HG03342 (cell line): ENCODE measurements at regions not wholly inside any gene's neighbourhood (a gene's known extent, or its start where the extent isn't known, plus 50 kb on each side); places are given as distances from the start of the nearest gene placed in this dataset.
A peak's percentile ranks its signal among the peaks of the same experiment; 100 is the strongest.
"Not testable (repeated sequence)": the region's sequence is repeated elsewhere in the genome, so short reads cannot be mapped to it uniquely, and the experiment has no call there.

Experiments used
- ATAC-seq: cut with Tn5 transposase; IDR thresholded peaks from one replicate; pipeline ENCODE4 v1.9.1; 2021; ENCODE audit warnings: mild to moderate bottlenecking, moderate library complexity; ENCODE audit not compliant: unreplicated experiment

DNA sequence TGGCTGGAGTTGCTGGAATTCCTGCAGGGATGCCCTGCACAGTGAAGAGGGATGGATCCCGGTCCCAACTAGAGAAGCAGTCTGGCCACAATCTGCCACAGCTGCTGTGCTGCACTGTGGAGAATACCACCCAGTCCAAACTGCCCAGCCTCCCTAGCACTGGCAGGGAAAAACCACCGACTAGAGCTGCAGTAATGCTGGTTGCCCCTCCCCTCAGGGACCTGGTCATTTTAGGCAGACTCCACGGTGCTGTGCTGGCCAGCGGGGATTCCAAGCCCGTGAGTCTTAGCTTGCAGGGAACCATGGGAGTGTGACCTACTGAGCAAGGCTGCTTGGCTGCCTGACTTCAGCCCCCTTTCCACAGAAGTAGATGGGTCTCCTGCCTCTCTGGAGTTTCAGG is 478.0 kb upstream of the ATP11B start:
- ATAC-seq, result no peak

DNA sequence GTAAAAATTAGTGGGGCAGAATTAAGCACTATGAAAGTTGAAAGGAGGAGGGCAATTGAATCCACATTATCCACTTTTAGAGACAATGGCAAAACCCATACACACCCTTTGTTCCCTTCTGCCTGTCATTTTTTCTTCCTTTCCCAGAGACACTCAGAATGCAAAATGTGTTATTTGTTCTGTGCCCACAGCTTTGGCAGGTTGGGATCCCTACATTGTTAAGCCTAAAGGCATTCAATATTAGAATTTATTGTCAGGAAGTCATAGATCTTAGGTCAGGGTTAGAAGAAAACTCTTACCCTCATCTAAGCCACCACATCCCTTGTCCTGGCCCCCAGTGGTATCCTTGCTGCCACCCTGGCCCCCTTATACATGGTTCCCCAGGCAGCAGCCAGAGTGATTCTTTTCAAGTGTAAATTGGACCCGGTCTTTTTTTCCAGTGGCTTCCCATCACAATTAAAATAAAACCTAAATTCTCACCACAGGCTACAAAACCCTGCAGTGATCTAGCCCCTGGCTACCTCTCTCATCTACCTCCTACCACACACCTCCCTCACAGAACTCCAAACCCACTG is 470.1 kb upstream of the ATP11B start:
- no peak for ATAC-seq

DNA sequence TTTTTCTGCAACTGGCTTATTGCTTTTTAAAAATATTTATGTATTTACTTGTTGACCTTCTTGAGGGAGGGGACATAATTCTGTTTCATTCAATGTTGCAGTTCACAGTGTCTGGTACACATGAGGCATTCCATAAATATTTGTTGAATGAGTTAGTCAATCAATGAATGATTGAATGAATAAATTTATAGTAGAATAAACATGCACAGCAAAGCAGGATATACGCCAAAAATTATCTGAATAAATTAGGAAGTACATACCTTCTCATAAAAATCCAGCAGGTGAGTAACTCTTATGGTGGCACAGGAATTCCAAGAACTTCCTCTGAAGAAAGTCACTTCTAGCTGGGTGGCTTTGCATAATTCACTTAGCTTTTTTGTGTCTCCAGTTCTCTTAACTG is 469.4 kb upstream of the ATP11B start:
- no peak for ATAC-seq

DNA sequence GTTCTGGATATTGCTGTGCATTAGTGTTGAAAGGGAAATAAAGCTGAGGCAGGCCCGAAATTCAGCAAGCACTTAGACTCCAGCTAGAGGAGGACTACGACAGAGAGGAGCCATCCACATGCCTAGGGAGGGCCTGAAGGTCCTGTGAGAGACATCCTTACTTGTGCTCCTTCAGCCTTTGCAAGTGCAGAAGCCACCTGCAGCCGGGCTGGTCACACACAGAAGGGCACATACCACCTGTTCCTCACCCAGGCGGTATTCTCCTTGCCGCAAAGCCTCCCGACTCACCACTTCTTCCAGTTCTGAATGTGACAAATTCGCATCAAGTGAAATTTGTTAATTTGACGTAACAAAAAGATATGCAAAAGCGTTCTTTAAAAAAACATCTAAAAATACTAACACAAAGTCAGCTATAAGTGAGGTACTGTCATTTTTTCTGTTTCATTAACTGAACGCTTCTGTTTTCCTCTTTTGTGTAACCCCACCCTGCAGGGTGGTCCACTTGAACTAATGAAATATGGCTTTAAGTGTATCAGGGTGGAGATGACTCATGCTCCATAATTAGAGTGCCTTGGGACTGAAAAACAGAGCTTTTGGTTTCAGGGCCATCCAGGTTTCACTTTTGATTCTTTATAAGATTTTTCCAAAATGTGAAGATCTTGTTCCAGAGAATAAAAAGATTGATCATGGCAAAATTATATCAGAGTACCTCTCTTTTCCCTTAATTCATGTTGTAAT is 467.9 kb upstream of the ATP11B start:
- ATAC-seq, result peak; percentile 76

DNA sequence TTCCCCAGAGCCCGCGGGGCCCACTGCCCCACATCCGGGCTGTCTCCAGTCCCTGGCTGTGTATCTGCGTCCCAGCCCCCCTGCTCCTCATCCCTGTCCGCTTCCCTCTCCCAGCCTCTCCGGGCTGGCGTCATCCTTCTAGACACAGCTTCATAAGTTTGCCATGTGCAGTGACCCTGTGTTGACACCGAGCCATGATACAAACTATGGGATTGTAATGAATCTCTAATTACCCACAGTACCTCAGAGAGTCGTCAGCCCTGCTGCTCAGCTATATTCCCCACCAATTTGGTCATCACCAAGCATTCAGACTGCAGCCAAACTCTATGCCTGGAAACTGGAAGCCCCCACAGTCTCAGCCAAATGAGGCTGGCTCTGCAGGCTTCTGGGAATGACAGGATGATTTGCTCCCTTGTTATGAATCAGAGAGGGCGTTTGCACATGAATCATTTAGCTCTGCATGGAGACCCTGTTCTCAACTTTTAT is 466.1 kb upstream of the ATP11B start:
- no peak for ATAC-seq

DNA sequence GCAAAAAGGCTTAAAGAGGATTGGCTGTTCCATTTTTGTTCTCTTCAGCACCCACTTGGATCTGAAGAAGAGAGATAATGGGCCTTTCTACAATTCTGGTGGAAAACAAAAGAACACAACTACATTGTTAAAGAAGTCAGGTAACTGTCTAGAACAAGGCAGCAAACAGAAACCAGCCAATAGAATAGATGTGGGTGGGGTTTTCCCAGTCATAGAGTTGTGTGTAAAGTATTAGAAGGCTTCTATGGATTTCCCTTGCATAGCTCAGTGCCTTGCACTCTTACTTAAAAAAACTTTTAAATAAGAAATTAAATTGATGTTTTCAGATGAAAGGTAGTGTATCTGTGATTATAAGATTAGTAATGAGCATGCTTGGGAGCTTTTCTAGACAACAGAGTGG is 462.7 kb upstream of the ATP11B start:
- ATAC-seq, result no peak

DNA sequence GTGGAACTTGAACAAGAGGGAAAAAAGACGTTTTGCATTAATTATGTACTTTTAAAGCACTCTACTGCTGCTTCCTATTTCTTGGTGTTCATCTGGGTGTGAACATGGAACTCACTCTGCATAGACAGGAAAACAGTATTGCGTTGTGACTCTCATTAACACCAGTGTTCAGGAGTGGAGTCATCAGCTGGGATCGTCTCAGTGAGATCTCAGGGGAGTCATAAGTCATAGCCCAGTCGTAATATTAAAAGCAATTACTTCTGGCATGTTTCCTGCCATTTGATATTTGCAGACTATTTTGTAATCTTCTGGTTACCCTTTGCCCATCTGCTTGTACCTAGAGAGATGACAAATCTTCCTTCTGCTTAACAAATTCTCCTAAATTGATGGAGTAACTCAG is 462.0 kb upstream of the ATP11B start:
- no peak for ATAC-seq

DNA sequence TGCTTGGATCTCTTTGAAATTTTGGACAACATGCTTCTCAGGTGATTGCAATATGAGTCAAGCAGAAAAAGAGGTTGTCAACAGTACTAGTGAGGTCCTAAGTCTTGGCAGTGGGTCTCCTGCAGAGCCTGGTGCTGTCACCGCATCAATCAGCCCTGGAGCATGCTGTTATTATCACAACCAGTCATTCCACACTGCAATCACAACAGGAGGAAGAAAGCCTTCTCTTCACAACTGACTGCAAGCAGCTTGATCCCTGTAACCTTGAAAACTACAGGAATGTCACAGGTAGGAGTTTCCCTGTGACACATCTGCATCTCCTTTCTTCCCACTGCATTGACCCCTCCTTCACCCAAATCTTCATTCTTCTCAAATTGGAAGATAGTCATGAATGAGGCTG is 451.1 kb upstream of the ATP11B start:
- ATAC-seq, result no peak

DNA sequence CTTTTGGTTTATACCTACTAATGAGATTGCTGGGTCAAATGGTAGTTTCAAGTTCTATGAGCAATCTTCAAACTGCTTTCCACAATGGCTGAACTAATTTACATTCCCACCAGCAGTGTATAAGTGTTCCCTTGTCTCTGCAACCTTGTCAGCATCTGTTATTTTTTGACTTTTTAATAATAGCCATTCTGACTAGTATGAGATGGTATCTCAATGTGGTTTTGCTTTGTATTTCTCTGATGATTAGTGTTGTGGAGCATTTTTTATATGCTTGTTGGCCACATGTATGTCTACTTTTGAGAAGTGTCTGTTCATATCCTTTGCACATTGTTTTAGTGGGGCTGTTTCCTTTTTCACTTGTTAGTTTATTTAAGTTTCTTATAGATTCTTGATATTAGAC is 449.3 kb upstream of the ATP11B start:
- ATAC-seq, result not testable (repeated sequence)

DNA sequence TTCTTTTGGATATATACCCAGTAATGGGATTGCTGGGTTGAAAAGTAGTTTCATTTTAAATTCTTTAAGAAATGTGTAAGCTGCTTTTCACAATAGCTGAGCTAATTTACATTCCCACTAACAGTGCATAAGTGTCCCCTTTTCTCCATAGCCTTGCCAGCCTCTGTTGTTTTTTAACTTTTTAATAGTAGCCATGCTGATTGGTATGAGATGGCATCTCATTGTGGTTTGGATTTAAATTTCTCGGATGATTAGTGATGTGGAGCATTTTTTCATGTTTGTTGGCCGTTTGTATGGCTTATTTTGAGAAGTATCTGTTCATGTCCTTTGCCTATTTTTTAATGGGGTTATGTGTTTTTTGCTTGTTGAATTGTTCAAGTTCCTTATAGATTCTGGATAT is 444.3 kb upstream of the ATP11B start:
- ATAC-seq, result no peak

DNA sequence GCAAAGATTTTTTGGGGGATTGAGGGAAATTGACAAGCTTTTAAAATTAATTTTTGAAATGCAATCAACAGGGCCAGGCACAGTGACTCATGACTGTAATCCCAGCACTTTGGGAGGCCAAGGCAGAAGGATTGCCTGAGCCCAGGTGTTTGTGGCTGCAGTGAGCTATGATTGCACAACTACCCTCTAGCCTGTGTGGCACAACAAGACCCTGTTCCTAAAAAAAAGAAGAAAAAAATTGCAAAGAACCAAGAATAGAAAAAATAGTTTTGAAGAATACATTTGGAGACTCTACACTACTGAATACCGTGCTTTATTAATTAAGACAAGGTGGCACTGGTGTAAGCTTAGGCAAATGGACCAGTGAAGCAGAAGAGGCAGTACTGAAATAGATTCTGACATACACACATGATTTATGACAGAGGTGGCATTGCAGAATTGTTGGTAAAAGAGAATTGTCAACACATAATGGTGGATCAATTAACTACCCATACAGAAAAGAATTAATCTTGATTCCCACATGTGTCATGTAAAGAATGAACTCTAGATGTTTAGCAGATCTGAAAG is 443.3 kb upstream of the ATP11B start:
- ATAC-seq, result no peak

DNA sequence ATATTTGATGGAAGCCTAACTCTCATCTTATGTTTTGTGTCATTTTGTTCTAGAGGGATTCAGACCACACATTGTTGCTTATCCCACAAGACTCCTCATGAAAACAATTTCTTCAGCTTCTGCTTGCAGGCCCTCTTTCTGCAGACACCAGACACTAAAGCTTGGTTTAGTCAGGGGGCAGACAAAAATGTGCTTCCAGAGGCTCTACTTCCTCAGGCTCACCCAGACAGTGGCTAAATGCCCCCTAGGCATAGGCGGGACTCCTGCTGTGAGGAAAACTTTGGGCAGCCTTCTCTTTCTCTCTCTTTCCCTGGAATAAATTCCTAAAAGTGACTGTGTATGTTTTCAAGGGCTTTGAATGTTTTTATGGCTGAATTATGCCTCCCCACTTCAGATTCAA is 435.4 kb upstream of the ATP11B start:
- no peak for ATAC-seq

DNA sequence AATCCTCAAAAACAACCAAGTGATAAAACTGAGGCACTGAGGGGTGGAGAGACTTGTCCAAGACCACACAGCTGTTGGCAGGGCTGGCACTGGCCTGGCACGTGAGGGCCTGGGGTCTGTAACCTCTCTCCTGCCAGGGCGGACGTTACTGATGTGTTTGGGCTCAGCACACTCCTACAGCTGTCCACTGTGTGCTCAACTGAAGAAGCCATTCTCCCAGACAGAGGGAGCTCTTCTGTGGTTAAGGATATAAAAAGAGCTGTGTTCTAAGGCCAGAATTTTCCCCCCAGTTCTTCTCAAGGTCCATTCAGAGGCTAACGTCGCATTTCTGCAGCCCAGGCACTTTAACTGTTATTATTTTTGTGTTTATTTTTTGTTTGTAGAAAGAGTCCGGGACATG is 429.0 kb upstream of the ATP11B start:
- no peak for ATAC-seq

DNA sequence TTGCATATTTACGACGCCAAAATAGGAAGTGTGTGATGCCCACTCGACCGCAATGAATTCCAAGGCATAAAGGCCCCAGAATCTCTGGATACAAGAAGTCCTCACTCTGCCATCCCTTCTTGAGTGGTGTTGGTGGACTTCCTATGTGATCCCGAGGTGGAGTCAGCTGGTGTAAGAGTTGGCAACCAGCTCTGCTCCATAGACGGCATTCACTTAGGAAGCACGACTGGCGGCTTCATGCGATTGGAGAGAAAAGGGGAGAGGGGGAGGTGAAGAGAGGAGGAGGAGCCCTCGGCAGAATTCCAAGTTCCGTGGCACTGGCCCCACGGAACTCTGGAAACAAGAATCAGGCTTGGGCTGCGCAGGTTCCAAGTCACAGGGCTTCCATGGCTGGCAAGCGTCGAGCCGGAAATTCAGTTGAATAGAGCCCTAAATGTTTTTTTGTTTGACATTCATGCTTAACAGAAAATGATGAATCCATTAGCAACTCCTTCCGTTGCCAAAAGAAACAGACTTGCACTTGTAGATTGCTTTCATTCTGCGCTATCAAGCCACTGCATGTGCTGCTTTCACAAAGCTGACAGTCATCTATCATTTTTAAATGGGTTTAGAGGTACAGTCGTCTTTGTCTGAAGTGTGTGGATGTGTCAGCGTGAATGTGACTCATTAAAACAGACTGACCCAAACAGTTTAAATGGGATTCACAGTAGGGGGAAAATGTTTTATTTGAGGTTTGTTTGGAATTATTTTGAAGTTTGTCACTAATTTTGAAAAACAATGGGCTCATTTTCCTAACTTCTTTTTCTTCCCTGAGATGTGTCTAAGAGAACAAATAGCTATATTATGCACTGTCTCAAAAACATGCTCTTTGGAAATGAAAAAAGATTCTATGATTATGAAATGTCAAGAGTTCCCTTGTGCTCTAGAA is 428.3 kb upstream of the ATP11B start:
- no peak for ATAC-seq

DNA sequence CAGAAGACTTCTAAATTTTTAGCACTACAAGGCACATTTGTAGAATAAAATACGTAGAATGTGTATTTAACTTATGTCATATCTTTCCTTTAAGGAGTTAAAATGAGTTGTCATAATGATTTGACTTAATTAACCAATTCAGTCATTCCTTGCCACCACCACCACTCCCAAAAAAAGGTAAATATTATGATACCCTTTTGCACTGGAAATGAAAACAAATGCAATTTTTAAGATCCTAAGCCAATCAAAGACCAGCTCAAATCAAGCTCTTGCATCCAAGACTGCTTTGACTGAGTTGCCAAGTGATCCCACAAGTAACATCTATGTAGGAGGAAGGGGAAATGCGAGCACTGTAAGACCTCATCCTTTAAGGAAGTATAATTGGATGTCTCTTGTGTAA is 426.6 kb upstream of the ATP11B start:
- ATAC-seq, result no peak

DNA sequence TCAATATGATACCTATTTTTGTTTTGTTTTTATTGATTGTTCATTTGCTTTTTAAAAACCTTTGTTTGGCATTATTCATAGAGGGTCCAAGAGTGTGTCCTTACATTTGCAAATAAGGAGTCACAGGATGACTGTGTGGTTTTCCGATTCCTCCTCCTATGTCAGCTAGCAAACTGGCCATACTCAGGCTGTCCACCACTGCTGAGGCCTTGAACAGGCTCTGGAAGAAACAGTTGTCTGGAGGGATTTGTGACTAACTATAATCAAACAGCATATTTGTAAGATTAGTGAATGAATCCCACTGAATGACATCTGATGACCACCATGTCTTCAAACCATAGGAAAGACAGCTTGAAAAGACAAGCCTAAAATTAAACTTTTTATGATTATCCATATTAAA is 423.4 kb upstream of the ATP11B start:
- ATAC-seq, result no peak

DNA sequence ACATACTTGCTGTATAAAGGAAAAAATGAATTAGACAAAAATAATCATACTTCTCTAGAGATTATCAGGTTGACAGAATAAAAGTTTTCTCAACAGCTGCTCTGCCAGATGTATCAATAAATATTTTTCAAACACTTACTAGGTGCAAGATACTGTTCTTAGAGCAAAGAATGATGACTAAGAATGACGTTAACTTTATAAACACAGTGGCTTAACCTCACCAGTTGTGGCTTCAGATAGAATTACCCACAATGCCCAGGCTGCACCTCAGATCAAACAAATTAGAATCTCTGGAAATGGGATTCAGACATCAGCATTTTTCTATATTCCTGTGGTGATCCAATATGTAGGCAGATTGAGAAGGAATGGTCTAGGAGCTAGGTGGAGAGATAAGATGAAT is 422.4 kb upstream of the ATP11B start:
- ATAC-seq, result no peak

DNA sequence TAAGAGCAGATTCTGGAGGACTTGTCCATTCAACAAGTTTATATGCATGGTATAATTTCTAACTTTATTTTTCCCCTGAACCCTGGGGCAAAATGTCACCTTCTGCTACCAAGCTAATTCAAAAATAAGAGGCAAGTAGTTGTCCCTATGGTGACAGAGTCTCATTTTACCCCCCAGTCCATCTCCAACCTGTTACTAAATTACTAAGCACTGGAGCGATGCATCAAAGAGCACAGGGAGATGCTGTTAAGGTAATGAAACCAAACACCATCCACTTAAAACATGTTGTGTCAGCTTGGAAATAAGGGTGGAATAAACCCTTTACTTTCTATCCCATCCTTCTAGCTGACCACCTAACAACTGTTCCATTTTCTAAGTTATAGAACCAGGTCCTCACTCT is 417.4 kb upstream of the ATP11B start:
- no peak for ATAC-seq

DNA sequence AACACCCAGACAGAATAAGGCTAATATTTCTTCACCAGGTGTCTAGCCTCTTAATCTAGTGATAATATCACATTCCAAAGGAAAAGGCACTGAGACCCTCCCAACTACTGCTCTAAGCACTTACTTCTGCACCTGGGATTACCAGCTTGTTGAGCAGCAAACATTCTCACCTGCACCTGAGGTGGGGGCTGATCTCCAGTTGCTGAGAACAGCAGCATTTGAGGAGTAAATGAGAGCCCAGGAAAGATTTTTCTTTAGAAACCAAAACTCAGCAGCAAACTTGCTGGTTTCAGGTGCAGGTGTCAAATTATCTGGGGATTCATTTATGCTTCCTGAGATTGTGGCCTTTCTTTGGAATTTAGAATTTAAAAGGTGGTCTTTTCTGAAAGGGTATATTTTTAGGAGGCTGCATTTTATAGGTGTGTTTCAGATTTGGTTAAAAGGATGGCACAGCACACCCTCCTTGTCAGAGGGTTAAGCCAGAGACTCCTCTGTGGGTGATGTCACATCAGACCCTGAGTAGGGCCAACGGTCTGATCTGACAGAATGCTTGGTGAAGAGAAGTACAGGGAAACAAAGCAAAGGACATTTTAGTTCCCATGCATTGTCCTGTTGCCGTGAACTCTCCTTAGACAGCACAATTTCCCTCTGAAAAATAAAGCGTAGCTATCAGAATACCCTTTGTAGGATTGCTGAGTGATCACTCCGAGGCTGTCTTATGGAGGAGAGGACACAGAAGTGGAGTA is 411.0 kb upstream of the ATP11B start:
- no peak for ATAC-seq

DNA sequence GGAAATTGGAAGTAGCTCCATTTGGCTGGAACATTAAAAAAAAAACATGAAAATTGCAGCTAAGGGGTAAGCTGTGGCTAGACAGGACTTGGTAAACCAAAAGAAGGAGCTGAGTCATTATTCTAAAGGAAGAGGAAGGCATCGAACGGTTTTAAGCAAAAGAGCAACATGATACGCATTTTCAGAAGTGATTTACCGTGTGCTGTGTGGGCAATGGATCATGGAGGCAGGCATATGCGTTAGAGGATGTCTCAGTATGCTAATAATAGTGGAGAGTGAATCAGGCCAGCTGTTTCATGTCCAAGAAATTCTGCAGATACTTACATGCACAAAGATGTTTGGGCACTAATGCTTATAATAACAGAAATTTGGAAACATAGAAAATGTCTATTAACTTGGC is 409.1 kb upstream of the ATP11B start:
- ATAC-seq, result no peak

DNA sequence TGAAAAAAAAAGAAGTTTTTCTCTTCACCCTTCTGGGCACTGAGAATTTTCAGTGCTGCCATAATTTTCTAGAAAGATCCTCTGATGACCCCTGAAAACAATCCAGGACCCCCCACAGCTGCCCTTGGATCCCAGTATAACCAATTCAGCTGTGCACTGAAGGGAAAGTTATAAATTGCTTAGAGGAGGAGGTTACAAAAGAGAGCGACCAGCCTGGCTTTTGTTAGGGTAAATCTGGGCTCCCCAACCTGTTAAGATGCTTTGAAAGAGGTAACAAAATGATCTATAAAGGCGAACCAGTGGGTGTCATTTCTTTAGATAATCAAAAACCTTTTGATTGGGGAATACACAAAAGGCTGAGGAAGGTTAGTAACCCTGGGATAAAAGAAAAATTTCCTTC is 407.9 kb upstream of the ATP11B start:
- ATAC-seq, result no peak
